Right ventricle myocardium inferior (tissue), 1 donor: ENCODE measurements at regions not wholly inside any gene's neighbourhood (a gene's known extent, or its start where the extent isn't known, plus 50 kb on each side); places are given as distances from the start of the nearest gene placed in this dataset.
A peak's percentile ranks its signal among the peaks of the same experiment; 100 is the strongest.

ENCODE experiments used
- ATAC-seq: fragments of 200-7000 bp; cut with Tn5 transposase; one replicate; pipeline ENCODE4 v1.9.1; 2020; ENCODE audit warnings: mild to moderate bottlenecking, moderate library complexity
- DNase-seq: peaks from one replicate; pipeline ENCODE4 v3.0.0; 2021; ENCODE audit errors: missing footprints
- intact Hi-C: fragments of 100-400 bp; cut with DNase I; formaldehyde crosslinking; loops from one replicate; pipeline ENCODE4 v1.11.0; 2022
- donor health status: DM: no; HTN: yes; CAD: no; lungs with severe emphysema.

- DNase-seq: no peak
- peak; percentile 33 for ATAC-seq
- intact Hi-C loops: loop anchor here (2.0 to 5.0 kb wide), 2 partner anchors 39 to 64 kb away; no protein-coding TSS in a partner anchor
Measured at GRCh38 chr2:217392930-217393584, 533.2 kb upstream of the TNP1 start.

- intact Hi-C loops: no loop called here
- no peak for DNase-seq
- peak; percentile 76 for ATAC-seq
Measured at GRCh38 chr2:217387776-217388387, 528.0 kb upstream of the TNP1 start.

GRCh38 chr2:217386041-217386440 is 526.2 kb upstream of the TNP1 start:
- intact Hi-C loops: no loop called here
- DNase-seq (no peak), ATAC-seq (no peak)

GRCh38 chr2:217383620-217384019 is 523.8 kb upstream of the TNP1 start:
- ATAC-seq (no peak), DNase-seq (no peak)
- intact Hi-C loops: no loop called here

- peak; percentile 65 for ATAC-seq
- no peak for DNase-seq
- intact Hi-C loops: no loop called here
Measured at GRCh38 chr2:217382794-217383193, 522.9 kb upstream of the TNP1 start.

- DNase-seq: no peak
- no peak for ATAC-seq
- intact Hi-C loops: no loop called here
Measured at GRCh38 chr2:217379807-217380206, 519.9 kb upstream of the TNP1 start.

GRCh38 chr2:217372794-217373193 is 512.9 kb upstream of the TNP1 start:
- ATAC-seq (no peak), DNase-seq (no peak)
- intact Hi-C loops: no loop called here

- intact Hi-C loops: no loop called here
- DNase-seq (no peak), ATAC-seq (no peak)
Measured at GRCh38 chr2:217371781-217372213, 511.9 kb upstream of the TNP1 start.

- DNase-seq (no peak), ATAC-seq (no peak)
- intact Hi-C loops: no loop called here
Measured at GRCh38 chr2:217370391-217370790, 510.5 kb upstream of the TNP1 start.

GRCh38 chr2:217367464-217367863 is 507.6 kb upstream of the TNP1 start:
- intact Hi-C loops: no loop called here
- DNase-seq (no peak), ATAC-seq (no peak)

- intact Hi-C loops: no loop called here
- DNase-seq (no peak), ATAC-seq (no peak)
Measured at GRCh38 chr2:217366966-217367365, 507.1 kb upstream of the TNP1 start.

- no peak for ATAC-seq
- intact Hi-C loops: no loop called here
- DNase-seq: no peak
Measured at GRCh38 chr2:217366266-217366895, 506.5 kb upstream of the TNP1 start.

- intact Hi-C loops: no loop called here
- DNase-seq (no peak), ATAC-seq (no peak)
Measured at GRCh38 chr2:217365656-217366055, 505.8 kb upstream of the TNP1 start.

GRCh38 chr2:217364224-217364623 is 504.4 kb upstream of the TNP1 start:
- intact Hi-C loops: no loop called here
- DNase-seq (no peak), ATAC-seq (no peak)

- intact Hi-C loops: no loop called here
- no peak for DNase-seq
- ATAC-seq: no peak
Measured at GRCh38 chr2:217363470-217363869, 503.6 kb upstream of the TNP1 start.

- DNase-seq: no peak
- intact Hi-C loops: no loop called here
- no peak for ATAC-seq
Measured at GRCh38 chr2:217362710-217363109, 502.8 kb upstream of the TNP1 start.

- intact Hi-C loops: no loop called here
- DNase-seq (no peak), ATAC-seq (no peak)
Measured at GRCh38 chr2:217362286-217362685, 502.4 kb upstream of the TNP1 start.

GRCh38 chr2:217361483-217361880 is 501.6 kb upstream of the TNP1 start:
- no peak for ATAC-seq

GRCh38 chr2:217360781-217361482 is 501.1 kb upstream of the TNP1 start:
- intact Hi-C loops: no loop called here
- ATAC-seq (peak; percentile 54), DNase-seq (peak; percentile 61)

More at GRCh38 chr2:217361483-217361880, 501.6 kb upstream of the TNP1 start:
- intact Hi-C loops: no loop called here
- DNase-seq: no peak

- intact Hi-C loops: no loop called here
- DNase-seq: no peak
- peak; percentile 50 for ATAC-seq
Measured at GRCh38 chr2:217360111-217360510, 500.2 kb upstream of the TNP1 start.
